Loucy (cell line): ENCODE measurements at regions not wholly inside any gene's neighbourhood (a gene's known extent, or its start where the extent isn't known, plus 50 kb on each side); places are given as distances from the start of the nearest gene placed in this dataset.

Experiments used
- H2AFZ ChIP-seq: fragments of 200-600 bp; sonication (generic); 2 replicates; pipeline ENCODE4 v1.6.0; 2016; ENCODE audit warnings: antibody characterized with exemption, mild to moderate bottlenecking, low read length, moderate library complexity
- H3F3A ChIP-seq: fragments of 200-600 bp; 2 replicates; pipeline ENCODE4 v1.6.0; 2016; ENCODE audit warnings: antibody characterized with exemption, low read depth, mild to moderate bottlenecking
- H3K27me3 ChIP-seq: fragments of 200-600 bp; sonication (generic); 2 replicates; pipeline ENCODE4 v1.6.1; 2014; ENCODE audit warnings: low read length, mild to moderate bottlenecking; ENCODE audit not compliant: insufficient read depth, poor library complexity, severe bottlenecking
- H3K36me3 ChIP-seq: fragments of 200-600 bp; sonication (generic); 2 replicates; pipeline ENCODE4 v1.6.1; 2016; ENCODE audit warnings: low read length; ENCODE audit not compliant: insufficient read depth
- H3K4me1 ChIP-seq: fragments of 200-600 bp; sonication (generic); 2 replicates; pipeline ENCODE4 v1.5.1; 2014; ENCODE audit warnings: low read length, mild to moderate bottlenecking; ENCODE audit not compliant: insufficient read depth, poor library complexity, severe bottlenecking
- H3K4me2 ChIP-seq: fragments of 200-600 bp; sonication (generic); 2 replicates; pipeline ENCODE4 v1.6.0; 2014; ENCODE audit warnings: antibody characterized with exemption, low read length, low read depth, mild to moderate bottlenecking; ENCODE audit not compliant: poor library complexity, severe bottlenecking
- H3K4me3 ChIP-seq: fragments of 200-600 bp; sonication (generic); 2 replicates; pipeline ENCODE4 v1.5.1; 2014; ENCODE audit warnings: low read length, mild to moderate bottlenecking, mixed read lengths; ENCODE audit not compliant: poor library complexity, severe bottlenecking
- H3K79me2 ChIP-seq: fragments of 200-600 bp; sonication (generic); 2 replicates; pipeline ENCODE4 v1.6.1; 2014; ENCODE audit warnings: low read length; ENCODE audit not compliant: insufficient read depth
- H3K9ac ChIP-seq: fragments of 200-600 bp; sonication (generic); 2 replicates; pipeline ENCODE4 v1.6.0; 2014; ENCODE audit warnings: mild to moderate bottlenecking, low read depth, low read length, moderate library complexity; ENCODE audit not compliant: poor library complexity, severe bottlenecking
- H3K9me2 ChIP-seq: fragments of 200-600 bp; sonication (generic); replicated peaks from 2 replicates; pipeline ENCODE4 v1.6.1; 2016; ENCODE audit warnings: low read depth, low read length, mixed read lengths
- H3K9me3 ChIP-seq: fragments of 200-600 bp; sonication (generic); 2 replicates; pipeline ENCODE4 v1.6.1; 2014; ENCODE audit warnings: mild to moderate bottlenecking, antibody characterized with exemption, low read length, low read depth; ENCODE audit not compliant: insufficient read depth
- H4K20me1 ChIP-seq: fragments of 200-600 bp; sonication (generic); 2 replicates; pipeline ENCODE4 v1.6.0; 2014; ENCODE audit warnings: antibody characterized with exemption, low read length, mild to moderate bottlenecking; ENCODE audit not compliant: insufficient read depth, poor library complexity, severe bottlenecking
- CTCF ChIP-seq: fragments of 200-600 bp; sonication (generic); conservative IDR thresholded peaks from 2 replicates; pipeline ENCODE4 v1.5.1; 2014; ENCODE audit warnings: mild to moderate bottlenecking, antibody characterized with exemption, low read length
- EZH2phosphoT487 ChIP-seq: fragments of 200-600 bp; IDR thresholded peaks from 2 replicates; pipeline ENCODE4 v1.6.1; 2018; ENCODE audit warnings: antibody characterized with exemption, mild to moderate bottlenecking, moderate library complexity, borderline replicate concordance

DNA sequence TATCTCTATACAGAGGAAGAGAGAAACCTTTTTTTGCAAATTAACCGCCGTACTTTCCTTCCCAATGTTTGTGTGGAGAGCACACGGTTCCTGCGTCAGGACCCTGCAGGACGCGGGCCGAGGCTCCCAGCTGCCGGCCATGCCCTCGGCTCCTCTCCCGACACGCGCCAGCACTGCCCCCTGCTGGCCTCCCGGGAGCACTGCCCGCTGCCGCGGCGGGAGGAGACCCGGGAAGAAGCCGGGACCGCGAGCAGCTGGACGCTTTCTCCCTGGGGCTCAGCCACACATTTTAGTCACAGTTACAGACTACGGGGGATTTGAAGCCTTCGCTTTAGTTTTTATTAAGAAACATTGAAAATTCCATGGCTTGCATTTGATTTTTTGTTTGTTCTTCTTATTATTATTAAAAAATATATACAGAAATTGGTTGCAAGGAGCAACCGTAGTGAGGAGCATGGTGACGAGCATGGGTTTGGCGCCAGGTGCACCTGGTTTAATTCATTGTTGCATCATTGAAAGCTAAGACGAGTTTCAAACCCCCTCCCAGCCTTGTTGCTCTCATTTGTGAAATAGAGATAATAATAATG, 401.2 kb downstream of the GALR1 start:
- H3K4me2 ChIP-seq = no peak overlapping the region

GRCh38 chr18:77651441-77651840, 401.8 kb downstream of the GALR1 start:
- TF ChIP-seq EZH2phosphoT487 = no peak
- no peak for TF ChIP-seq CTCF
- Histone ChIP-seq H3K9ac (no peak overlapping the region), H3K9me2 (no peaks in the 10 kb centered on the region), H2AFZ (no peak overlapping the region), H3K4me2 (no peak overlapping the region), H3K79me2 (no peaks in the 10 kb centered on the region), H3K4me3 (no peak overlapping the region), H3K27me3 (no peaks in the 10 kb centered on the region), H3K9me3 (no peaks in the 10 kb centered on the region), H3F3A (no peaks in the 10 kb centered on the region), H3K36me3 (no peaks in the 10 kb centered on the region), H4K20me1 (no peaks in the 10 kb centered on the region), H3K4me1 (no peaks in the 10 kb centered on the region)

More for the DNA sequence above, 401.2 kb downstream of the GALR1 start:
- Histone ChIP-seq H3K4me1 (no peaks in the 10 kb centered on the region), H3K4me3 (no peak overlapping the region), H3K9me3 (no peaks in the 10 kb centered on the region), H3K36me3 (no peaks in the 10 kb centered on the region), H3K9me2 (no peaks in the 10 kb centered on the region), H4K20me1 (no peaks in the 10 kb centered on the region), H3F3A (no peaks in the 10 kb centered on the region), H3K9ac (no peak overlapping the region), H3K79me2 (no peaks in the 10 kb centered on the region), H2AFZ (no peak overlapping the region), H3K27me3 (no peaks in the 10 kb centered on the region)
- no peak for TF ChIP-seq EZH2phosphoT487
- peak; percentile 68 for TF ChIP-seq CTCF

DNA sequence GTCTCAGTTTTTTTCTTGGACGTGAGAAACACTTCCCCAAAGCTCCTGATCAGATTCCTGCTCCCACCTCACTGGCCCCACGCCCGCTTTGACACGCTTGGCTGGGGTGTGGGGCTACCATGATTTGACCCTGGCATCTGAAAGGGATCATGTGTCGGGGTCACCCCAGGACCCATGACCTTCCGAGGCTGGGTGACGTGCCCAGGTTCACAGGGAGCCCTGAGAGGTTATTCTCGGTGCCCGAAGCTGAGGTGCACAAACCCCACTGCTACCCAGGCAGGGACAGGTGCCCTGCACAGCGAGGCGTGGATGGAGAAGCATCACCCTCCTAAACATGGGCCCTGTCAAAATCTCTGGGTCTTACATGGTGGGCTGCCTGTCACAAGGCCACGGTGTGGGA, 404.1 kb downstream of the GALR1 start:
- Histone ChIP-seq H3K9ac (no peak overlapping the region), H3K4me1 (no peaks in the 10 kb centered on the region), H2AFZ (no peak overlapping the region), H3K4me3 (no peak overlapping the region), H3F3A (no peaks in the 10 kb centered on the region), H3K9me2 (no peaks in the 10 kb centered on the region), H4K20me1 (no peaks in the 10 kb centered on the region), H3K4me2 (no peak overlapping the region), H3K36me3 (no peaks in the 10 kb centered on the region), H3K27me3 (no peaks in the 10 kb centered on the region), H3K79me2 (no peaks in the 10 kb centered on the region), H3K9me3 (no peaks in the 10 kb centered on the region)
- no peak for TF ChIP-seq EZH2phosphoT487

DNA sequence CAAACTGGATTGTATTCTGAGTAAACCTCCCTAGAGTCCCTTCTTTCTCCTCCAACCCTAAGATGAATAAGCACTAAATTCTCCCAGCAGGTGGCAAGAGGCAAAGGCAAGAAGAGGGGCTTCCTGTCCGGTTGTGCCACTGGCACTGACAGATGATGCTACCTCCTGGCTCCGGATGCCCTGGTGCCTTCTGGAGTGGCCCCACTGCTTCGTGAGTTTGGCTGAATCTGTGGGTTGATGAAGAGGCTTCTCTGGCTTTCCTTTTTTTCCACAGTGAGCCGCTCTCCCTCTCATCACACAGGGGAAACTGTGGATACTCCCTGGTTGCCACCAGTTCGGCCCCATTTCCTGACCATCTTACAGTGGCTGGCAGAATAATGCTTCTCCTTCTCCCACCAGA, 404.7 kb downstream of the GALR1 start:
- H2AFZ ChIP-seq = no peak overlapping the region
- H3K79me2 ChIP-seq = no peaks in the 10 kb centered on the region
- no peak overlapping the region for H3K4me3 ChIP-seq
- H3K4me1 ChIP-seq = no peaks in the 10 kb centered on the region
- H3K9me2 ChIP-seq = no peaks in the 10 kb centered on the region
- no peaks in the 10 kb centered on the region for H3K36me3 ChIP-seq
- TF ChIP-seq CTCF = no peak
- H3K9me3 ChIP-seq = no peaks in the 10 kb centered on the region
- H3K4me2 ChIP-seq = no peak overlapping the region
- H3K9ac ChIP-seq = no peak overlapping the region
- H3K27me3 ChIP-seq = no peaks in the 10 kb centered on the region
- no peaks in the 10 kb centered on the region for H4K20me1 ChIP-seq
- no peaks in the 10 kb centered on the region for H3F3A ChIP-seq
